ENCODE measurements at regions not wholly inside any gene's neighbourhood (a gene's known extent, or its start where the extent isn't known, plus 50 kb on each side); places are given as distances from the start of the nearest gene placed in this dataset.

- TF ChIP-seq CTCF (IDR thresholded peaks at IDR 0.05; ENCODE audit: unreplicated experiment) = no peak
- peaks cover 11% of the 10 kb centered on the region for H3K4me1 Mint-ChIP-seq (ENCODE audit: unreplicated experiment)
- H3K9me3 Mint-ChIP-seq (ENCODE audit: unreplicated experiment) = no peaks in the 10 kb centered on the region
- no peak overlapping the region for H3K27ac Mint-ChIP-seq (ENCODE audit: unreplicated experiment)
- no peaks in the 10 kb centered on the region for H3K27me3 Mint-ChIP-seq (ENCODE audit: unreplicated experiment)
- no peak for DNase-seq (ENCODE audit: low spot score)
- no peaks in the 10 kb centered on the region for H3K36me3 Mint-ChIP-seq (ENCODE audit: low read depth, unreplicated experiment)
- no peak overlapping the region for H3K4me3 Mint-ChIP-seq (ENCODE audit: unreplicated experiment)
Observed at GRCh38 chr13:79663435-79663834, 182.5 kb downstream of the NDFIP2 start.

- Mint-ChIP-seq H3K9me3 (ENCODE audit: unreplicated experiment) (no peaks in the 10 kb centered on the region), H3K27me3 (ENCODE audit: unreplicated experiment) (no peaks in the 10 kb centered on the region), H3K4me3 (ENCODE audit: unreplicated experiment) (no peak overlapping the region), H3K4me1 (ENCODE audit: unreplicated experiment) (peaks cover 11% of the 10 kb centered on the region), H3K27ac (ENCODE audit: unreplicated experiment) (no peak overlapping the region), H3K36me3 (ENCODE audit: low read depth, unreplicated experiment) (no peaks in the 10 kb centered on the region)
- no peak for DNase-seq (ENCODE audit: low spot score)
- TF ChIP-seq CTCF (IDR thresholded peaks at IDR 0.05; ENCODE audit: unreplicated experiment) = no peak
Observed at GRCh38 chr13:79662882-79663281, 181.9 kb downstream of the NDFIP2 start.

GRCh38 chr13:79660361-79660760, 179.4 kb downstream of the NDFIP2 start:
- DNase-seq (ENCODE audit: low spot score) = no peak
- H3K27me3 Mint-ChIP-seq (ENCODE audit: unreplicated experiment) = no peaks in the 10 kb centered on the region
- no peaks in the 10 kb centered on the region for H3K36me3 Mint-ChIP-seq (ENCODE audit: low read depth, unreplicated experiment)
- no peaks in the 10 kb centered on the region for H3K9me3 Mint-ChIP-seq (ENCODE audit: unreplicated experiment)
- H3K27ac Mint-ChIP-seq (ENCODE audit: unreplicated experiment) = no peak overlapping the region
- no peak overlapping the region for H3K4me3 Mint-ChIP-seq (ENCODE audit: unreplicated experiment)
- H3K4me1 Mint-ChIP-seq (ENCODE audit: unreplicated experiment) = peaks cover 11% of the 10 kb centered on the region
- no peak for TF ChIP-seq CTCF (IDR thresholded peaks at IDR 0.05; ENCODE audit: unreplicated experiment)

- DNase-seq (ENCODE audit: low spot score) = no peak
- TF ChIP-seq CTCF (IDR thresholded peaks at IDR 0.05; ENCODE audit: unreplicated experiment) = no peak
- Mint-ChIP-seq H3K27ac (ENCODE audit: unreplicated experiment) (peak overlapping the region; percentile 44), H3K4me1 (ENCODE audit: unreplicated experiment) (peaks cover 11% of the 10 kb centered on the region), H3K4me3 (ENCODE audit: unreplicated experiment) (no peak overlapping the region), H3K9me3 (ENCODE audit: unreplicated experiment) (no peaks in the 10 kb centered on the region), H3K36me3 (ENCODE audit: low read depth, unreplicated experiment) (no peaks in the 10 kb centered on the region), H3K27me3 (ENCODE audit: unreplicated experiment) (no peaks in the 10 kb centered on the region)
Observed at GRCh38 chr13:79659121-79659521, 178.2 kb downstream of the NDFIP2 start.

- H3K36me3 Mint-ChIP-seq (ENCODE audit: low read depth, unreplicated experiment) = no peaks in the 10 kb centered on the region
Observed at GRCh38 chr13:79658333-79658975, 177.5 kb downstream of the NDFIP2 start.

More at GRCh38 chr13:79658333-79658975, 177.5 kb downstream of the NDFIP2 start:
- H3K4me1 Mint-ChIP-seq (ENCODE audit: unreplicated experiment) = peaks cover 11% of the 10 kb centered on the region
- TF ChIP-seq CTCF (IDR thresholded peaks at IDR 0.05; ENCODE audit: unreplicated experiment) = no peak
- no peaks in the 10 kb centered on the region for H3K9me3 Mint-ChIP-seq (ENCODE audit: unreplicated experiment)
- no peak overlapping the region for H3K27ac Mint-ChIP-seq (ENCODE audit: unreplicated experiment)
- DNase-seq (ENCODE audit: low spot score) = no peak
- no peak overlapping the region for H3K4me3 Mint-ChIP-seq (ENCODE audit: unreplicated experiment)
- H3K27me3 Mint-ChIP-seq (ENCODE audit: unreplicated experiment) = no peaks in the 10 kb centered on the region

Measured in endothelial cell (in vitro differentiated cells).